Head of caudate nucleus (tissue), 42 donors: ENCODE measurements at regions not wholly inside any gene's neighbourhood (a gene's known extent, or its start where the extent isn't known, plus 50 kb on each side); places are given as distances from the start of the nearest gene placed in this dataset.

Experiments
- DNase-seq, 42 donors: peaks; one replicate each; pipeline versions ENCODE4 v3.0.0 to v3.0.0-alpha.2; 2020 to 2021; ENCODE audit warnings: mixed read lengths in 7 of 42
- intact Hi-C: fragments of 100-400 bp; cut with DNase I; formaldehyde crosslinking; loops from one replicate; pipeline ENCODE4 v1.15.0; 2022

GRCh38 chr2:43081131-43081765 lies 145.2 kb downstream of the ZFP36L2 start:
- intact Hi-C loops: no loop called here
- DNase-seq: no peak

- intact Hi-C loops: no loop called here
- DNase-seq: peak in 1 of 42 donors; percentile 29
These were observed 145.8 kb downstream of the ZFP36L2 start for GRCh38 chr2:43080571-43081021.

- DNase-seq: peak in 1 of 42 donors; percentile 21
- intact Hi-C loops: no loop called here
These were observed 147.3 kb downstream of the ZFP36L2 start for GRCh38 chr2:43078781-43079755.

- intact Hi-C loops: no loop called here
- DNase-seq: no peak
These were observed 148.1 kb downstream of the ZFP36L2 start for GRCh38 chr2:43078301-43078700.

- intact Hi-C loops: no loop called here
- DNase-seq: no peak
These were observed 148.5 kb downstream of the ZFP36L2 start for GRCh38 chr2:43077876-43078275.

GRCh38 chr2:43076676-43077075 lies 149.7 kb downstream of the ZFP36L2 start:
- DNase-seq: no peak
- intact Hi-C loops: no loop called here

GRCh38 chr2:43075811-43076585 lies 150.4 kb downstream of the ZFP36L2 start:
- DNase-seq: peak in 4 of 42 donors; percentile 30 to 72 (median 45)
- intact Hi-C loops: no loop called here

GRCh38 chr2:43075054-43075593 lies 151.3 kb downstream of the ZFP36L2 start:
- intact Hi-C loops: no loop called here

GRCh38 chr2:43074592-43075053 lies 151.8 kb downstream of the ZFP36L2 start:
- intact Hi-C loops: no loop called here
- no peak for DNase-seq

More at GRCh38 chr2:43075054-43075593, 151.3 kb downstream of the ZFP36L2 start:
- DNase-seq: peak in 1 of 42 donors; percentile 30

GRCh38 chr2:43074052-43074451 lies 152.4 kb downstream of the ZFP36L2 start:
- intact Hi-C loops: no loop called here
- DNase-seq: no peak

- no peak for DNase-seq
- intact Hi-C loops: no loop called here
These were observed 153.0 kb downstream of the ZFP36L2 start for GRCh38 chr2:43073401-43073825.

GRCh38 chr2:43071599-43072550 lies 154.5 kb downstream of the ZFP36L2 start:
- DNase-seq: no peak
- intact Hi-C loops: no loop called here

- DNase-seq: peak in 1 of 42 donors; percentile 9
- intact Hi-C loops: no loop called here
These were observed 155.5 kb downstream of the ZFP36L2 start for GRCh38 chr2:43070676-43071502.

GRCh38 chr2:43070030-43070429 lies 156.4 kb downstream of the ZFP36L2 start:
- intact Hi-C loops: no loop called here
- no peak for DNase-seq

- DNase-seq: peak in 2 of 42 donors; percentile 12 to 22
- intact Hi-C loops: no loop called here
These were observed 157.5 kb downstream of the ZFP36L2 start for GRCh38 chr2:43068631-43069517.

- peak in 10 of 42 donors; percentile 22 to 49 (median 42) for DNase-seq
- intact Hi-C loops: no loop called here
These were observed 158.3 kb downstream of the ZFP36L2 start for GRCh38 chr2:43068041-43068533.
